ENCODE measurements at regions not wholly inside any gene's neighbourhood (a gene's known extent, or its start where the extent isn't known, plus 50 kb on each side); places are given as distances from the start of the nearest gene placed in this dataset.

DNA sequence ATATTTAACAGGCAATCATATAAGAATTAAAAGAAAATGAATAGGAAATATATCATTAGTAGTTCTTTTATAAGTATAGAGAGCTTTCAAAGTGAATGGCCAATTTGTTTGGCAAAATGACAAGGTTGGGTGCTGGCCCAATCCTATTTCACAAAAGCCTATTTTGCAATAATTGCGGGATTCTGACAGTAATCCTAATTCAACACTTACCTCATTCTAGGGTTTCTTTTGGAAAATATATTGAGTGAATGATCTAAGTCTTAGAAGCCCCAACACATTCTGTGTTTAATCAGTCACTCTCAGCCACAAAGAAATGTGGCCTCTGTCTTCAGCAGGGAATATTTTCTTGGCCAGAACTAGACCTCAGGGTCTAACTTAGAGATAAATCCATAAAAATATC is 835.9 kb upstream of the ZNF608 start:
- TF ChIP-seq ZBTB4 (CRISPR knock-in tag; IDR thresholded peaks at IDR 0.05; ENCODE audit: borderline replicate concordance), result no peak
- TF ChIP-seq EP300 (IDR thresholded peaks at IDR 0.05; ENCODE audit: low read depth in 2 of 2, low read length in 2 of 2), result no peak
- TF ChIP-seq EP300 (CRISPR knock-in tag; IDR thresholded peaks at IDR 0.05; ENCODE audit: borderline replicate concordance), result no peak
- TF ChIP-seq, protein P1, sequence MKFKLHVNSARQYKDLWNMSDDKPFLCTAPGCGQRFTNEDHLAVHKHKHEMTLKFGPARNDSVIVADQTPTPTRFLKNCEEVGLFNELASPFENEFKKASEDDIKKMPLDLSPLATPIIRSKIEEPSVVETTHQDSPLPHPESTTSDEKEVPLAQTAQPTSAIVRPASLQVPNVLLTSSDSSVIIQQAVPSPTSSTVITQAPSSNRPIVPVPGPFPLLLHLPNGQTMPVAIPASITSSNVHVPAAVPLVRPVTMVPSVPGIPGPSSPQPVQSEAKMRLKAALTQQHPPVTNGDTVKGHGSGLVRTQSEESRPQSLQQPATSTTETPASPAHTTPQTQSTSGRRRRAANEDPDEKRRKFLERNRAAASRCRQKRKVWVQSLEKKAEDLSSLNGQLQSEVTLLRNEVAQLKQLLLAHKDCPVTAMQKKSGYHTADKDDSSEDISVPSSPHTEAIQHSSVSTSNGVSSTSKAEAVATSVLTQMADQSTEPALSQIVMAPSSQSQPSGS (CRISPR knock-in tag; IDR thresholded peaks at IDR 0.05), result no peak
- TF ChIP-seq BRCA1 (CRISPR knock-in tag; IDR thresholded peaks at IDR 0.05), result no peak
- TF ChIP-seq, protein P2, sequence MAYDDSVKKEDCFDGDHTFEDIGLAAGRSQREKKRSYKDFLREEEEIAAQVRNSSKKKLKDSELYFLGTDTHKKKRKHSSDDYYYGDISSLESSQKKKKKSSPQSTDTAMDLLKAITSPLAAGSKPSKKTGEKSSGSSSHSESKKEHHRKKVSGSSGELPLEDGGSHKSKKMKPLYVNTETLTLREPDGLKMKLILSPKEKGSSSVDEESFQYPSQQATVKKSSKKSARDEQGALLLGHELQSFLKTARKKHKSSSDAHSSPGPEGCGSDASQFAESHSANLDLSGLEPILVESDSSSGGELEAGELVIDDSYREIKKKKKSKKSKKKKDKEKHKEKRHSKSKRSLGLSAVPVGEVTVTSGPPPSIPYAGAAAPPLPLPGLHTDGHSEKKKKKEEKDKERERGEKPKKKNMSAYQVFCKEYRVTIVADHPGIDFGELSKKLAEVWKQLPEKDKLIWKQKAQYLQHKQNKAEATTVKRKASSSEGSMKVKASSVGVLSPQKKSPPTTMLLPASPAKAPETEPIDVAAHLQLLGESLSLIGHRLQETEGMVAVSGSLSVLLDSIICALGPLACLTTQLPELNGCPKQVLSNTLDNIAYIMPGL (CRISPR knock-in tag; IDR thresholded peaks at IDR 0.05; ENCODE audit: borderline replicate concordance in 1 of 2, low read depth in 1 of 2), result no peak
- TF ChIP-seq ETV6 (CRISPR knock-in tag; conservative IDR thresholded peaks at IDR 0.05), result no peak
- TF ChIP-seq POLR2A (IDR thresholded peaks at IDR 0.05; ENCODE audit: insufficient read depth in 1 of 2, low read depth in 2 of 2, low read length in 2 of 2), result no peak
- TF ChIP-seq ZNF780A (CRISPR knock-in tag; IDR thresholded peaks at IDR 0.05), result no peak
- no peak for TF ChIP-seq HOXA3 (CRISPR knock-in tag; IDR thresholded peaks at IDR 0.05)
- no peak for TF ChIP-seq CEBPB (IDR thresholded peaks at IDR 0.05; ENCODE audit: borderline replicate concordance, low read depth, low read length)
- no peak for TF ChIP-seq KAT2B (IDR thresholded peaks at IDR 0.05; ENCODE audit: borderline replicate concordance, low read depth, low read length)
- TF ChIP-seq, protein P3, sequence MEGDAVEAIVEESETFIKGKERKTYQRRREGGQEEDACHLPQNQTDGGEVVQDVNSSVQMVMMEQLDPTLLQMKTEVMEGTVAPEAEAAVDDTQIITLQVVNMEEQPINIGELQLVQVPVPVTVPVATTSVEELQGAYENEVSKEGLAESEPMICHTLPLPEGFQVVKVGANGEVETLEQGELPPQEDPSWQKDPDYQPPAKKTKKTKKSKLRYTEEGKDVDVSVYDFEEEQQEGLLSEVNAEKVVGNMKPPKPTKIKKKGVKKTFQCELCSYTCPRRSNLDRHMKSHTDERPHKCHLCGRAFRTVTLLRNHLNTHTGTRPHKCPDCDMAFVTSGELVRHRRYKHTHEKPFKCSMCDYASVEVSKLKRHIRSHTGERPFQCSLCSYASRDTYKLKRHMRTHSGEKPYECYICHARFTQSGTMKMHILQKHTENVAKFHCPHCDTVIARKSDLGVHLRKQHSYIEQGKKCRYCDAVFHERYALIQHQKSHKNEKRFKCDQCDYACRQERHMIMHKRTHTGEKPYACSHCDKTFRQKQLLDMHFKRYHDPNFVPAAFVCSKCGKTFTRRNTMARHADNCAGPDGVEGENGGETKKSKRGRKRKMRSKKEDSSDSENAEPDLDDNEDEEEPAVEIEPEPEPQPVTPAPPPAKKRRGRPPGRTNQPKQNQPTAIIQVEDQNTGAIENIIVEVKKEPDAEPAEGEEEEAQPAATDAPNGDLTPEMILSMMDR (CRISPR knock-in tag; IDR thresholded peaks at IDR 0.05), result no peak
- no peak for TF ChIP-seq BRD4 (CRISPR knock-in tag; IDR thresholded peaks at IDR 0.05)
- no peak for TF ChIP-seq TAF1 (CRISPR knock-in tag; IDR thresholded peaks at IDR 0.05)

All from HepG2 (cell line).